ENCODE measurements at regions not wholly inside any gene's neighbourhood (a gene's known extent, or its start where the extent isn't known, plus 50 kb on each side); places are given as distances from the start of the nearest gene placed in this dataset.

GRCh38 chr20:48115502-48115901 lies 330.2 kb upstream of the SULF2 start:
- TF ChIP-seq POLR2A (IDR thresholded peaks at IDR 0.05; ENCODE audit: low read depth, low read length) (no peak), POLR2AphosphoS5 (IDR thresholded peaks at IDR 0.05; ENCODE audit: low read depth, low read length) (no peak)
